K562 (cell line): ENCODE measurements at regions not wholly inside any gene's neighbourhood (a gene's known extent, or its start where the extent isn't known, plus 50 kb on each side); places are given as distances from the start of the nearest gene placed in this dataset.
A peak's percentile ranks its signal among the peaks of the same experiment; 100 is the strongest.

Experiments
- ATAC-seq: fragments of 200-7000 bp; cut with Tn5 transposase; 3 replicates; pipeline ENCODE4 v1.9.1; 2020; ENCODE audit warnings: moderate library complexity
- BruUV-seq: library from RNA; stranded (reverse); fragments of 400-500 nt; replicated peaks from 2 replicates; lab custom pipeline; 2021; lab: Mats Ljungman, UMichigan
- CTCF ChIA-PET: fragments of 300-600 bp; formaldehyde crosslinking; extraction: SDS; loops from one replicate; lab custom pipeline; 2021; ENCODE audit warnings: low intra/inter-chr PET ratio; lab: Yijun Ruan, JAX
- POLR2A ChIA-PET: fragments of 300-600, 350-650 bp; sonication (Branson Sonifier 250); formaldehyde crosslinking; extraction: SDS; loops from one replicate; lab custom pipeline; 2021; ENCODE audit warnings: antibody characterized with exemption, inconsistent platforms; lab: Yijun Ruan, JAX
- DNase-seq, 4 experiments: peaks; one replicate each; pipeline versions ENCODE4 v3.0.0 to v3.0.0-alpha.2; 2011 to 2018; ENCODE audit warnings: low spot score in 3 of 4, mixed read lengths in 3 of 4; ENCODE audit errors: extremely low read depth in 1 of 4
- FAIRE-seq: peaks from 2 replicates; lab custom pipeline; 2011; peaks lifted over from hg19 to GRCh38; lab: Jason Lieb, UNC
- H2AFZ ChIP-seq: 2 replicates; pipeline ENCODE4 v1.6.0; 2011; ENCODE audit warnings: low read depth, low read length, control low read depth, inconsistent platforms
- H3K27ac ChIP-seq: fragments of 200-600 bp; 3 replicates; pipeline ENCODE4 v1.8.0; 2011; ENCODE audit warnings: low read depth, mild to moderate bottlenecking, control low read depth, inconsistent platforms, low read length, moderate library complexity, mixed read lengths; ENCODE audit errors: extremely low read depth
- H3K27me3 ChIP-seq, 2 experiments: fragments of 300-600 bp in 1 of 2; 2 replicates in 1 of 2; 3 replicates in 1 of 2; pipeline versions ENCODE4 v1.6.0 to v1.8.0; 2011; ENCODE audit warnings: inconsistent platforms in 2 of 2, low read length in 2 of 2, mild to moderate bottlenecking in 1 of 2, mixed read lengths in 1 of 2, moderate library complexity in 1 of 2; ENCODE audit not compliant: control insufficient read depth in 2 of 2, insufficient read depth in 2 of 2
- H3K36me3 ChIP-seq: fragments of 300-600 bp; 3 replicates; pipeline ENCODE4 v1.8.0; 2011; ENCODE audit warnings: mild to moderate bottlenecking, low read length, inconsistent platforms; ENCODE audit not compliant: control insufficient read depth, insufficient read depth
- H3K4me1 ChIP-seq, 2 experiments: fragments of 200-600 bp in 1 of 2; replicated peaks in 1 of 2; 2 replicates in 1 of 2; 3 replicates in 1 of 2; pipeline versions ENCODE4 v1.5.1 to v1.8.0; 2011; ENCODE audit warnings: inconsistent platforms in 2 of 2, low read length in 2 of 2, mild to moderate bottlenecking in 1 of 2, mixed read lengths in 1 of 2, moderate library complexity in 1 of 2; ENCODE audit not compliant: control insufficient read depth in 2 of 2, insufficient read depth in 2 of 2
- H3K4me2 ChIP-seq: 2 replicates; pipeline ENCODE4 v1.6.1; 2011; ENCODE audit warnings: low read length, control low read depth, inconsistent platforms, mixed read lengths; ENCODE audit not compliant: insufficient read depth
- H3K4me3 ChIP-seq: fragments of 200-600 bp; sonication (generic), shearing (Covaris generic); 2 replicates; pipeline ENCODE4 v1.5.1; 2016; ENCODE audit warnings: control low read depth, inconsistent platforms
- H3K79me2 ChIP-seq: fragments of 200-600 bp; 3 replicates; pipeline ENCODE4 v1.8.0; 2011; ENCODE audit warnings: low read length, inconsistent platforms; ENCODE audit not compliant: control insufficient read depth, insufficient read depth
- H3K9ac ChIP-seq, 2 experiments: 2 replicates each; pipeline versions ENCODE4 v1.6.0 to v1.6.1; 2011; ENCODE audit warnings: low read depth in 2 of 2, low read length in 2 of 2, control low read depth in 1 of 2, inconsistent platforms in 1 of 2, mild to moderate bottlenecking in 1 of 2, mixed read lengths in 1 of 2; ENCODE audit not compliant: insufficient read depth in 1 of 2
- H3K9me1 ChIP-seq: one replicate; pipeline ENCODE4 v1.6.0; 2011; ENCODE audit warnings: inconsistent platforms, mild to moderate bottlenecking, low read length, moderate library complexity; ENCODE audit not compliant: control insufficient read depth, insufficient read depth
- H3K9me3 ChIP-seq: replicated peaks from 2 replicates; pipeline ENCODE4 v1.5.1; 2011; ENCODE audit warnings: low read depth, low read length, inconsistent platforms; ENCODE audit not compliant: control insufficient read depth, insufficient read depth
- H4K20me1 ChIP-seq: replicated peaks from 2 replicates; pipeline ENCODE4 v1.6.1; 2011; ENCODE audit warnings: low read length, inconsistent platforms, mixed read lengths; ENCODE audit not compliant: control insufficient read depth, insufficient read depth
- ESRRA ChIP-seq: fragments of 450-650 bp; IDR thresholded peaks from 2 replicates; pipeline ENCODE4 v1.6.1; 2014; ENCODE audit warnings: low read depth, mild to moderate bottlenecking, moderate library complexity, borderline replicate concordance
- NCOA4 ChIP-seq: fragments of 450-650 bp; IDR thresholded peaks from 2 replicates; pipeline ENCODE4 v1.6.1; 2018; ENCODE audit warnings: mild to moderate bottlenecking; ENCODE audit not compliant: partially characterized antibody
- NFRKB ChIP-seq: fragments of 450-650 bp; IDR thresholded peaks from 2 replicates; pipeline ENCODE4 v1.6.1; 2016; ENCODE audit warnings: low read depth
- NR1H2 ChIP-seq: sonication (generic); formaldehyde crosslinking; IDR thresholded peaks from 2 replicates; pipeline ENCODE4 v1.4.0; 2020; ENCODE audit warnings: mild to moderate bottlenecking, missing genetic modification reagents
- PCBP1 ChIP-seq: fragments of 200-400 bp; formaldehyde crosslinking; IDR thresholded peaks from 2 replicates; pipeline ENCODE4 v1.6.1; 2018; ENCODE audit warnings: mild to moderate bottlenecking, low read depth, low read length; ENCODE audit not compliant: poor library complexity, severe bottlenecking
- PHF21A ChIP-seq: fragments of 450-650 bp; IDR thresholded peaks from 2 replicates; pipeline ENCODE4 v1.6.1; 2017; ENCODE audit warnings: low read depth, borderline replicate concordance
- PTRF ChIP-seq: fragments of 450-650 bp; IDR thresholded peaks from 2 replicates; pipeline ENCODE4 v1.6.1; 2016; ENCODE audit warnings: mild to moderate bottlenecking, missing genetic modification characterization, missing compliant biosample characterization
- RBM34 ChIP-seq: fragments of 200-400 bp; formaldehyde crosslinking; IDR thresholded peaks from 2 replicates; pipeline ENCODE4 v1.6.1; 2018; ENCODE audit warnings: low read length, borderline replicate concordance; ENCODE audit not compliant: insufficient read depth
- ZFP30 ChIP-seq: fragments of 250-450 bp; sonication (Bioruptor Pico); IDR thresholded peaks from 2 replicates; pipeline ENCODE4 v1.8.0; 2022; ENCODE audit warnings: moderate library complexity, mild to moderate bottlenecking, inconsistent platforms, borderline replicate concordance
- ZNF785 ChIP-seq: fragments of 250-450 bp; sonication (Bioruptor Pico); IDR thresholded peaks from 2 replicates; pipeline ENCODE4 v1.4.0; 2020; ENCODE audit warnings: mild to moderate bottlenecking
- WGBS: fragments of 100-300 bp; shearing (Covaris generic); methylation state at CpG from one replicate; pipeline ENCODE4 v1.1.6; 2016; ENCODE audit warnings: low coverage, mixed read lengths; ENCODE audit not compliant: insufficient coverage; ENCODE audit errors: missing lambda C conversion rate; 5-methylcytosine and 5-hydroxymethylcytosine counted together
- in situ Hi-C: fragments of 300-500 bp; cut with MboI; formaldehyde crosslinking; loops from 4 replicates; pipeline ENCODE4 v1.15.0; 2018; ENCODE audit warnings: inconsistent platforms, mixed read lengths
- intact Hi-C: fragments of 100-400 bp; cut with micrococcal nuclease; formaldehyde crosslinking; loops from 2 replicates; pipeline ENCODE4 v1.14.2; 2022
- TF ChIP-seq, protein P1 (sequence below), 2 experiments: fragments of 450-650 bp; formaldehyde crosslinking in 1 of 2; IDR thresholded peaks; 2 replicates each; pipeline versions ENCODE4 v1.4.0 to v1.6.1; 2014 to 2020; ENCODE audit warnings: mild to moderate bottlenecking in 2 of 2, borderline replicate concordance in 1 of 2, low read depth in 1 of 2
- TF ChIP-seq, protein P2 (sequence below): IDR thresholded peaks from 3 replicates; pipeline ENCODE4 v1.6.1; 2011; ENCODE audit warnings: borderline replicate concordance, mild to moderate bottlenecking; ENCODE audit not compliant: insufficient read length, insufficient read depth

DNA sequence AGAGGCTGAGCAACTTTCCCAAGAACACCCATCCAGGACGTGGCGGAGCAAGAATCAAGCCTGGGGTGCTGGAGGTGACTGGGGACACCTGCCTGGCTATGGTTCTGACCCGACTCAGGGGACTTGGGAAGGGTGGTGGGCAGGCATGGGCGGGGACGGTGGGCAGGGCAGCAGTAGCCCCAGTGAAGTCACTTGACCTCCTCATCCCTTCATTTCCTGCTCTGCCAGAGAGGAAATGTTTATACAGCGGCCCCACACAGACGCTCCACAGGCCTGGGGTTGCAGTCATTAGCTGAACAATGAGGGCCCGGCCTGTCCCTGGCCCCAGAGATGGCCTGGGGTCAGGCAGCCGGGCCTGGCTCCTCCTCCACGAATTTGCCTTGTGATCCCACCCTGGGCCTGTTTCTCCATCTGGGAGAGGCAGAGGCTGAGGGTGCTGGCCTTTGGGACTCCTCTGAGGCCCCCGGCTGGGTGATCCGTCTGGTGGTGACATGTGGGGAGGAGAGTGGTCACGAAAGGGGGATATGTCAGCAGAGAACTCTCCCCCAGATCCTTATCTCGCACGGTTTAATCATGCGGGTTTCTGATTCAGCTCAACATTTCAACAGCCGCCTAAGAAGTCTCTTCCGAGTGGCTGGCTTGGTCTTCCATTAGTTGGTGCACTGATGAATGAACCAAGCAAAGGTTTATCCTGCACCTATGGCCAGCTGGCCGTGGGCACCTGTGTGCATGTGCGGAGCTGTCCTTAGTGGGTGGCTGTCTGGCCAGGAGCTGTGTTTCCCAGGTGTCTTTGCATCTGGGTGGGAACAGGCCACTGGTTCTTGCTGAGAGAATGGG lies 175.9 kb downstream of the IRF8 start:
- Histone ChIP-seq H3K9me3 (no peaks in the 10 kb centered on the region), H3K27ac (no peak overlapping the region), H3K4me1 (peaks cover 0 to 2% of the 10 kb centered on the region in 2 experiments; a peak in 1 of 5 replicates), H3K4me2 (no peak overlapping the region), H3K79me2 (no peaks in the 10 kb centered on the region), H4K20me1 (peaks cover 13% of the 10 kb centered on the region), H3K4me3 (no peak overlapping the region), H3K36me3 (no peaks in the 10 kb centered on the region), H3K9ac (peak overlapping the region in 1 of 2 experiments; percentile 17; a peak in 1 of 4 replicates), H3K9me1 (no peaks in the 10 kb centered on the region), H3K27me3 (peaks cover 36 to 69% of the 10 kb centered on the region in 2 experiments), H2AFZ (no peak overlapping the region)
- FAIRE-seq (no peak), DNase-seq (no peak), ATAC-seq (no peak)
- POLR2A ChIA-PET: interaction anchor here (0.5 to 1.2 kb wide), 2 partner anchors 27 to 1267 kb away, joined by 3 to 4 read pairs; no protein-coding TSS in a partner anchor
- intact Hi-C loops: no loop called here
- in situ Hi-C loops: loop anchor here (5.0 kb wide), 1 partner anchor 442 kb away; no protein-coding TSS in a partner anchor
- CTCF ChIA-PET: no interaction called here
- 3% methylated on average over 18 of the region's 20 CpGs for WGBS
- BruUV-seq: no TSS peak
- TF ChIP-seq NCOA4 (no peak), PHF21A (no peak), ZNF785 (CRISPR knock-in tag) (no peak), NR1H2 (CRISPR knock-in tag) (no peak), PCBP1 (no peak), ESRRA (no peak), NFRKB (no peak), RBM34 (no peak), PTRF (no peak), ZFP30 (CRISPR knock-in tag) (no peak)
- TF ChIP-seq, protein P1, sequence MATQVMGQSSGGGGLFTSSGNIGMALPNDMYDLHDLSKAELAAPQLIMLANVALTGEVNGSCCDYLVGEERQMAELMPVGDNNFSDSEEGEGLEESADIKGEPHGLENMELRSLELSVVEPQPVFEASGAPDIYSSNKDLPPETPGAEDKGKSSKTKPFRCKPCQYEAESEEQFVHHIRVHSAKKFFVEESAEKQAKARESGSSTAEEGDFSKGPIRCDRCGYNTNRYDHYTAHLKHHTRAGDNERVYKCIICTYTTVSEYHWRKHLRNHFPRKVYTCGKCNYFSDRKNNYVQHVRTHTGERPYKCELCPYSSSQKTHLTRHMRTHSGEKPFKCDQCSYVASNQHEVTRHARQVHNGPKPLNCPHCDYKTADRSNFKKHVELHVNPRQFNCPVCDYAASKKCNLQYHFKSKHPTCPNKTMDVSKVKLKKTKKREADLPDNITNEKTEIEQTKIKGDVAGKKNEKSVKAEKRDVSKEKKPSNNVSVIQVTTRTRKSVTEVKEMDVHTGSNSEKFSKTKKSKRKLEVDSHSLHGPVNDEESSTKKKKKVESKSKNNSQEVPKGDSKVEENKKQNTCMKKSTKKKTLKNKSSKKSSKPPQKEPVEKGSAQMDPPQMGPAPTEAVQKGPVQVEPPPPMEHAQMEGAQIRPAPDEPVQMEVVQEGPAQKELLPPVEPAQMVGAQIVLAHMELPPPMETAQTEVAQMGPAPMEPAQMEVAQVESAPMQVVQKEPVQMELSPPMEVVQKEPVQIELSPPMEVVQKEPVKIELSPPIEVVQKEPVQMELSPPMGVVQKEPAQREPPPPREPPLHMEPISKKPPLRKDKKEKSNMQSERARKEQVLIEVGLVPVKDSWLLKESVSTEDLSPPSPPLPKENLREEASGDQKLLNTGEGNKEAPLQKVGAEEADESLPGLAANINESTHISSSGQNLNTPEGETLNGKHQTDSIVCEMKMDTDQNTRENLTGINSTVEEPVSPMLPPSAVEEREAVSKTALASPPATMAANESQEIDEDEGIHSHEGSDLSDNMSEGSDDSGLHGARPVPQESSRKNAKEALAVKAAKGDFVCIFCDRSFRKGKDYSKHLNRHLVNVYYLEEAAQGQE (IDR thresholded peaks at IDR 0.05; ENCODE audit: borderline replicate concordance): no peak
- TF ChIP-seq, protein P1 (CRISPR knock-in tag; IDR thresholded peaks at IDR 0.05; ENCODE audit: low read depth): no peak
- TF ChIP-seq, protein P2, sequence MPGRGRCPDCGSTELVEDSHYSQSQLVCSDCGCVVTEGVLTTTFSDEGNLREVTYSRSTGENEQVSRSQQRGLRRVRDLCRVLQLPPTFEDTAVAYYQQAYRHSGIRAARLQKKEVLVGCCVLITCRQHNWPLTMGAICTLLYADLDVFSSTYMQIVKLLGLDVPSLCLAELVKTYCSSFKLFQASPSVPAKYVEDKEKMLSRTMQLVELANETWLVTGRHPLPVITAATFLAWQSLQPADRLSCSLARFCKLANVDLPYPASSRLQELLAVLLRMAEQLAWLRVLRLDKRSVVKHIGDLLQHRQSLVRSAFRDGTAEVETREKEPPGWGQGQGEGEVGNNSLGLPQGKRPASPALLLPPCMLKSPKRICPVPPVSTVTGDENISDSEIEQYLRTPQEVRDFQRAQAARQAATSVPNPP: no peak
